Ishikawa (cell line): ENCODE measurements at regions not wholly inside any gene's neighbourhood (a gene's known extent, or its start where the extent isn't known, plus 50 kb on each side); places are given as distances from the start of the nearest gene placed in this dataset.

Source experiments
- CREB1 ChIP-seq: IDR thresholded peaks from 2 replicates; pipeline ENCODE4 v1.6.1; 2012; ENCODE audit warnings: low read depth
- EP300 ChIP-seq: IDR thresholded peaks from 2 replicates; pipeline ENCODE4 v1.6.1; 2012; ENCODE audit warnings: borderline replicate concordance
- FOXM1 ChIP-seq: IDR thresholded peaks from 2 replicates; pipeline ENCODE4 v1.6.1; 2012; ENCODE audit warnings: low read depth, borderline replicate concordance
- MAX ChIP-seq: IDR thresholded peaks from 2 replicates; pipeline ENCODE4 v1.6.1; 2012
- RAD21 ChIP-seq: IDR thresholded peaks from 2 replicates; pipeline ENCODE4 v1.6.1; 2012; ENCODE audit warnings: low read depth
- REST ChIP-seq: IDR thresholded peaks from 2 replicates; pipeline ENCODE4 v1.6.1; 2012; ENCODE audit warnings: low read depth, mild to moderate bottlenecking
- TAF1 ChIP-seq: IDR thresholded peaks from 2 replicates; pipeline ENCODE4 v1.6.1; 2012; ENCODE audit warnings: low read depth, mild to moderate bottlenecking
- YY1 ChIP-seq: IDR thresholded peaks from 2 replicates; pipeline ENCODE4 v1.6.1; 2012; ENCODE audit warnings: low read depth
- ZBTB7A ChIP-seq: IDR thresholded peaks from 2 replicates; pipeline ENCODE4 v1.6.1; 2012; ENCODE audit warnings: low read depth
- TF ChIP-seq, protein P1 (sequence below): IDR thresholded peaks from 2 replicates; pipeline ENCODE4 v1.6.1; 2012

GRCh38 chr3:181896605-181897004, 184.9 kb downstream of the SOX2 start:
- TF ChIP-seq MAX, result no peak
- no peak for TF ChIP-seq ZBTB7A
- no peak for TF ChIP-seq TAF1
- no peak for TF ChIP-seq EP300
- TF ChIP-seq REST, result no peak
- TF ChIP-seq RAD21, result no peak
- TF ChIP-seq FOXM1, result no peak
- TF ChIP-seq, protein P1, sequence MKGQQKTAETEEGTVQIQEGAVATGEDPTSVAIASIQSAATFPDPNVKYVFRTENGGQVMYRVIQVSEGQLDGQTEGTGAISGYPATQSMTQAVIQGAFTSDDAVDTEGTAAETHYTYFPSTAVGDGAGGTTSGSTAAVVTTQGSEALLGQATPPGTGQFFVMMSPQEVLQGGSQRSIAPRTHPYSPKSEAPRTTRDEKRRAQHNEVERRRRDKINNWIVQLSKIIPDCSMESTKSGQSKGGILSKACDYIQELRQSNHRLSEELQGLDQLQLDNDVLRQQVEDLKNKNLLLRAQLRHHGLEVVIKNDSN, result no peak
- TF ChIP-seq CREB1, result no peak
- TF ChIP-seq YY1, result no peak
